ENCODE measurements at regions not wholly inside any gene's neighbourhood (a gene's known extent, or its start where the extent isn't known, plus 50 kb on each side); places are given as distances from the start of the nearest gene placed in this dataset.
A peak's percentile ranks its signal among the peaks of the same experiment; 100 is the strongest.

DNA sequence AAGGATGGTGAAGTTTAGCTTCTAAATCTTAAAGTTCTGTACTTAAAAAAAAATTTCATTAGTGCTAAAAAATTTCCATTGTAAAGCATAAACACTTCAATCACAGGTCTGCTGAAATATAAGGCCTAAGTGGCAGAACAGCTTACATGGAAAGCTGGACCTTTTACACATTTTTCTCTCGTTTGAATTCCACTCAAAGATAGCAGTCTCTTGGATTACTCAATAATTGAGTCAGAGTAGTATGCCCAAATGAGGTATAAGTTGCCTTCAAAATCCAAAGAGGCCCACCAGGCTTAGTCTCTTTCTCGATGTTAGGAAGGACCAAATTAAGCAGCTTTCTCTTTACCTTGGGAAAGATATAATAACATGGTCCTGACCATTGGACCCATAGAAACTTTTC lies 220.4 kb upstream of the CWC22 start:
- no peak for DNase-seq

DNA sequence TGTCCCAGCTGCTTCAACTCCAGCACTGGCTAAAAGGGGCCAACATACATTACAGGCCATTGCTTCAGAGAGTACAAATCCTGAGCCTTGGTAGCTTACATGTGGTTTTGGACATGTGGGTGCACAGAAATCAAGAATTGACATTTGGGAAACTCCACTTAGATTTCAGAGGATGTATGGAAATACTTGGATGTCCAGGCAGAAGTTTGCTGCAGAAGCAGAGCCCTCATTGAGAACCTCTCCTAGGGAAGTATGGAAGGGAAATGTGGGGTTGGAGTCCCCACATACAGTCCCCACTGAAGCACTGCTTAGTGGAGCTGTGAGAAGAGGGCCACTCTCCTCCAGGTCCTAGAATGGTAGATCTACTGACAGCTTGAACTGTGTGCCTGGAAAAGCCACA lies 218.0 kb upstream of the CWC22 start:
- no peak for DNase-seq

DNA sequence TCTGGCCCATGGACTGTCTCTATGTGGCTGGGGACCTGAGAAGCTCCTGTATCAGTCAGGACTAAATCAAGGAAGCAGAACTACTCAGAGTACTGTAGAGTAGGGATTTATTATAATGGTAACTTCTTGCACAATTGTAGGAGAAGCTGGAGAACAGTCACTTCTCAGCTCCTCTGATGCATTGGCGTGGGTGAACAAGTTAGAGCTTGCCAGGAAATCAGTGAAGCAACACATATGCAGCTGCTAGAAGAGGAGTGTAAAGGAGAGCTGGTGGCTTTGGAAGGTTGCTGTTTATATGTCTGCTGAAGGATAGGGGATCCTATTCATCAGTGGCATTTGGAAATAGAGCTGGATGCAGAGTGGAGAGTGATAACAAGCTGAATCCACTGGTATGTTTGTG lies 215.5 kb upstream of the CWC22 start:
- DNase-seq: peak in 1 of 51 donors; percentile 29

DNA sequence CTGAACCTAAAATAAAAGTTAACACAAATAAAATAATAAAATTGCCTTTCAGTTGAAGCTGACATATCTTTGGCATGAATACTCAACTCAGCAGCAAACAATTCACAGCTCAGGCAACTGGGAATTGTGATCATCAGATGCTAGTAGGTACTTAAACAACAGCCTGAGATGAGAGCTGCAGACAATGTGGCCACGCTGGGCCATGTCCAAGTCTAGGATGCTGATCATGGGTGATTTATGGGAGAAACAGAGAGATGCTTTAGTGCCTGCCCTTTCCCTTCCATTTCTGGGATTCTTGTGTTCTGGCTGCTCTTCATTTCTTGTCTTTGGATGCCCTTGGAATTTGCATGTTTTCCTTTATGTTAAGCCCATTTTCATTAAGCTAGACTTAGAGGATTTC lies 212.4 kb upstream of the CWC22 start:
- no peak for DNase-seq

DNA sequence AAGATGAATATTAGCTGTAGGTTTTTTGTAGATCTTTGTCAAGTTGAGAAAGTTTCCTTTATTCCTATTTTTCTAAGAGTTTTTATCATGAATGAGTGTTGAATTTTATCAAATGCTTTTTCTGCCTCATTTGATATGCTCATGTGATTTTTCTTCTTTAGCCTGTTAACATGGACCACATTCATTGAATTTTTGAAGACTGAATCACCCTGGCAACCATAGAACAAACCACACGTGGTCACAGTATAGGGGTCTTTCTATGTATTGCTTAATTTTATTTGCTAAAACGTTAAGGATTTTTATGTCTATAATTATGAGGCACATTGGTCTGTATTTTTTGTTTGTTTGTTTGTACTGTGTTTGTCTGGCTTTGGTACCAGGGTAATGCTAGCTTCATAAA lies 201.7 kb upstream of the CWC22 start:
- DNase-seq: no peak

DNA sequence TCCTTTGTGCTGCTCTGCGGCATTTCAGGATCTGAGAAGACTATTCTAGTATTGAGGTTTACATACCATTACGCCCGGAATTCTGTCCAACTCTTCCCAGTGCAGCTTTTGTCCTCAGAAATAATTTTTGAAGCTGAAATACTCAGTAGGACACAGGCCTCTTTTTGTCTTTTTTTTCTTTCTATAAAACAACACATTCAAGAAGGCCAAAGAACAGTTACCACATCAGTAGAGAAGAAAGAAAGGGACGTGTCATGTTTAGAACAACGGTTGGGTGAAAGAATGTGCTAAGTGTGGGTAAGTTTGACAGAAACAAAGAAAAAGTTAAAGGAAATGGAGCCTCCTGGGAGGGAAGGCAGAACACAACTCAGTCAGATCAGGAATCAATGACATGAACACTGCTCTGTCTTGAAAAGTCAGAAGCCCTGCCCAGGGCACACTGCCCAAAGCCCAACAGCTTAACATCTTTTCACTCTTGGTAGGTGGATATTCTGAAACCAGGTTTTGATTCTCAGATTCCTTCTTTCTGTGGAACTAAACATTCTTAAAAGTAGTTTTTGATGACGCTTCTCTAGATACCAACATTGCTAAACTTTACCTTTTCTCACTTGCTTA lies 198.6 kb upstream of the CWC22 start:
- DNase-seq: peak in 1 of 51 donors; percentile 1

DNA sequence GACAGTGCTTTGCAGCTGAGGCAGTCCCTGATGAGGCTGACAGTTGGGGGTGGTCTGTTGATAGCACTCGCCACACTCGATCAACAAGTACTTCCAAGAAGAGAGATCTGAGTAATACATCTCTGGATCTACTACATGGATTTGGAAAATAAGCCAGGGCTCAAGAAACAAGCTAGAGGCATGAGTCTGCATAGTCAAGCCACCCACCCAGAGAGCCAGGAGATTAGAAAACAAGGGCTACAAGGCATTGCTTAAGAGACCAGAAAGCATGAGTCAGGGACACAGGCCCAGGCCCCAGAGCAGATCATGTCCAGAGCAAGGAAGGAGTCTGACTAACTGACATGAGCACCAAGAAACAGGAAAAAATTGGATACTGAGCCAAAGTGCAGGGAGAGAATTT lies 196.9 kb upstream of the CWC22 start:
- peak in 1 of 51 donors; percentile 9 for DNase-seq

DNA sequence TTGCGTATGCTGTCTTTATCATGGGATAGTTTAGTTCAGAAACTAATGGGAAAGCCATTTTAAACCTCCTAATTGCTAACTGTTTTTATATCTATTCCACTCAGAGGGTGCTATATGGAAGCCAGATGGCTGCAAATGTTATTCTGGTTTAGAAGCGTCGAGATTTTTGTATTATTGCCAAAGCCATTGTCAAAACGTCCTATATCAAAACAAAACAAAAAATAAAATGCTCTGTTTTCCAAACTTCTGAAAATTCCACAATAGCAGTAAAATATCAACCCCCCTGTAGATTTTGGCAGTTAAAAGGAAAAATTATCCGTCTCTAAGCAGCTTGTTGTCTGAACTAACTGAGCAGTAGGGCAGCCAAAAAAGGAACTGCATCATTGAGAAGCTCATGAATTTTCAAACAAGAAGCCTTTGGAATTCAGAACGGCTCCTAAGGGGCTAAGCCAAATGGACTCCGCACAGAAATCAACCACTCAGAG lies 195.4 kb upstream of the CWC22 start:
- peak in 6 of 51 donors; percentile 2 to 32 (median 9) for DNase-seq

DNA sequence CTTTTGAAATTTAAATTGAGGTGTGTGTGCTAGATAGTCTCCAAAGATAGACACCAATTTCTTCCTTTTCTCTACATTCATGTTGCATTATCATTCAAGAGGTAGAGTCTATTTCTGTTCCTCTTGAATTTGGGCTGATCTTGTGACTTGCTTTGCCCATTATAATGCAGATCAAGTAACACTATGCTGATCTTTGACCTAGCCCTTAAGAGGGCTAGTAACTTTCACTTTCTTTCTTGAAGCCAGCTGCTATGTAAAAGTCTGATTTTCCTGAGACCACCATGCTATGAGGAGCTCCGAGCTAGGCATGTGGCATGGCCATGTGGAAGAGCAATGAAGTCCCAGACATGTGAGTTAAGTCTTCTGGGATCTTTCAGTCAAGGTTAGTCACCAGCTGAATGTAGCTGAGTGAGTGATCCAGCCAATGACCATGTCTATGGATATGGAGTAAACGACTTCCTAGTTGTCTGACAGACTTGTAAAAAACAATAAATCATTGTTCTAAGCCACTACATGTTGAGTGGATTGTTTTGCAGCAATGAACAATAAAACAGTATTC lies 189.4 kb upstream of the CWC22 start:
- no peak for DNase-seq

DNA sequence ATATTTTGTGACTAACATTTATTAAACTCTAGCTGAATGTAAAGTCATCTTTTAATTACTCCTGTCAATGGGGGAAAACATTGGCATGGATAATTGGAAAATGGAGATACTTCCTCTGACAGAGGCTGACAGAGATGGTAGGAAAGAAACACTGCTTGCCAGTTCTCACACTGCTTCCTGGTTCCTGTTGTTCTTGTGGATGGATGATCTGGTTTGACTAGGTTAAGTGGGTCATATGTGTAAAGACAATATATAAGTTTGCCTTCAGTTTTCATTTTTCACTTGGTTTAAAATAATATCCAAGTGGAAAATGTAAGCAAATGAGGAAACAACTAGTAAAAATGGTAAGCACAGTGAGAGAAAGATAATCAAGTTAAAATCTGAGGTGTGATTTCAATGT lies 188.8 kb upstream of the CWC22 start:
- no peak for DNase-seq

DNA sequence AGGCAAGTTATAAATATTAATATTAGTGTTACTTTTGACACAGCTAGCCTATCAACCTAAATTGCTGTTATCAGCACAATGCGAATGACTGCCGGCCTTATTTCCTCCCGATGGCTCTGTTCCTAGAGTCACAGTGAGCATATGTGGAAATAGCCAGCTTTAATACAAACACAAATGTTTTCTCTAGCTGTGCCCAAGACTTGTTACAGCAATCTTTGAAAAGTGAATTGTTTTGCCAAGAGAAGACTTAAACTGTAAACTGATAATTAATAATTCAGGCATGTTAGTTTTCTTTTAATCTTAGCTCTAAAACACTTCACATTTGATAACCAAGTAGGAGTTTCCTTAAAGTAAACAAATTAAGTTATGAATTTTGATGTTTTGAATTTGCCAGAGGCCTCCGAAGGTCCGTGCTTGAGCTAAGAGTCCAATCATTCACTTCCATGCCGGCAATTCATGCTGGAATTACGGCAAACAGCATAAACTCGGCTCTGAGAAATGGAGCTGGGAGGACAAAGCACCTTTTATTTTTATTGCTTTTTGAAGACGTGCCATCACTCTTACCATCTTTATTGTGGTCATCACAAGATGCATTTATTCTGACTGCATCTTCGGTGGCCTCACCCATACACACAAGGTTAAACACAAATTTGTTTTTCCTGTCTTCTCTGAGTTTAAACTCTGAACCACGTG lies 184.5 kb upstream of the CWC22 start:
- DNase-seq: no peak

DNA sequence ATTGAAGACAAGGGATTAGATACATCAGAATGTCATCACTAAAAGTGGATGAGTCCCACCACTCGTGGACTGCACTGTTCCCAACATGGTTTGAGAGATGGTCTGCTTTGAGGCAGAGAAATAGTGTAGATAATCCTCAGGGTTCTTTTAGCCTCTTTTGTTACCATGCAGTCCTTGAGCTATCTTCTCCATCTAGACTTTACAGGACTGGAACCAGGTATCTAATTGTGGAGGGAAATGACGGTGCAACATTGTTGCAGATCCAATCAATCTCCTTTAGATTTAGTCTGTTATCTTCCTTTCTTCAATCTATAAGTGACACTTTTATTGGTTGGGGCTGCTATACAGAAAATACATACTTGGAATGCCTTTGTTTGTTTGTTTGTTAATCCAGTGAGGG lies 183.8 kb upstream of the CWC22 start:
- no peak for DNase-seq

DNA sequence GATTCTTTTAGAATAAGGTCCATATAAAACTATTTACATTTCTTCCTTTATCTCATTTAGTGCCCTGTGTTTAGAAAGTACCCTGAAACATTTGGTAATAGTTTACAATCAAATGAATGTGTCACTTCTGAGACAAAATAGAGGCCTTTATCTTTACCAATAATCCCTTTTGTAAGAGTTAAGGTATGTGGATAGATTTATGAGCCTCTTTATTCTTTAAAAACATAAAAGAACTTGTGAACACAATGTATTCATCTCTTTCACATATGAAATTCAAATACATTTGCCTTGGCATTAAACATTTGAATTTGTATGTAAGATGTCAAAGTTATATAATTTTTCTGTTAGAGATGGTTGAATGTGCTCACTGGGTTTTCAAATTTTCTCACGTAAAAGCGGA lies 180.5 kb upstream of the CWC22 start:
- DNase-seq: no peak

DNA sequence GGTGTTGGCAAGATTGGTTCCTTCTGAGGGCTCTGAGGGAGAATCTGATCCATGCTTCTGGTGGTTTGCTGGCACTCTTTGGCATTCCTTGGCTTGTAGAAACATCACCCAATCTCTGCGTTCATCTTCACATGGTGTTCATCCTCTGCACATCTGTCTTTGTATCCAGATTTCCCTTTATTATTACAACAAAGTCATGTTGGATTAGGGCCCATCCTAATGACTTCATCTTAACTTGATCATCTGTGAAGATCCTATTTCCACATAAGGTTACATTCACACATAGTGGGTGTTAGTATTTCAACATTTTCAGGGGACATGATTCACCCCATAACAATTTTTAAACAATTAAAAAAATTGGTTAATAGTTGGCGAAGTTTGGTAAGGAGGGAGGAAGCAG lies 177.4 kb upstream of the CWC22 start:
- no peak for DNase-seq

DNA sequence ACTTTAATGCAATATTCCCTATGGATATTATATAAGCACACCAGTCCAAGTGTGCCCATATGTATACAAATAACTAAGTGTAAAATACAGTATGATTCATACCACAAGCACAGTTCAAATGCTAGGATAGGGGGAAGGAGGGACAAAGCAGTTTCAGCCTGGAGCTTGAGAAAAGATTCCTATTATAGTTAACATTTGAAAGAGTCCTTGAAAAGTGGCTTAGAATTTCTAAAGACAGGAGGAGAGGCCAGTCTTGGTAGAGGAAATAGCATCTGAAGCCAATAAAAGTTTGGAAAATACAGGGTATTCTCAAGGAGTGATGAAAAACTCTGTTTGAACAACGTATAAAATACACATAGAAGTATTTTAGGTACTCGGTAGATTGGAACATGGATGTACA lies 173.4 kb upstream of the CWC22 start:
- DNase-seq: no peak

DNA sequence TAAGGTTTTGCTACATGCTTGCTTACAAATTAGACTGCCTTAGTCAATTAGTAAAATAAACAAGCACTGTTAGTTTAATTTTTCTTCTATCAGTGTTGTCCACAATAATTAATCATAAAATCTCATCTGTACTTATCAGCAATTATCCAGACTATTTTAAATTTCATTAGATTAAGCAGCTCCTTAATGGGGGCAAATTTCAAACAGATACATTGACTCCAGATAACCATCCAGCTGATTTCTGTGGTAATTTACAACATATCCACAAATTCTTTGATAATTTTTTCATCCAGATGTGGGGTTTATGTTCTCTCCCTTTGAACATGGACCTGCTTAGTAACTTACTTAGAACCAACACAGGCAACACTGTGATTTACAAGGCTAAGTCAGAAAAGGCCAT lies 170.4 kb upstream of the CWC22 start:
- no peak for DNase-seq

DNA sequence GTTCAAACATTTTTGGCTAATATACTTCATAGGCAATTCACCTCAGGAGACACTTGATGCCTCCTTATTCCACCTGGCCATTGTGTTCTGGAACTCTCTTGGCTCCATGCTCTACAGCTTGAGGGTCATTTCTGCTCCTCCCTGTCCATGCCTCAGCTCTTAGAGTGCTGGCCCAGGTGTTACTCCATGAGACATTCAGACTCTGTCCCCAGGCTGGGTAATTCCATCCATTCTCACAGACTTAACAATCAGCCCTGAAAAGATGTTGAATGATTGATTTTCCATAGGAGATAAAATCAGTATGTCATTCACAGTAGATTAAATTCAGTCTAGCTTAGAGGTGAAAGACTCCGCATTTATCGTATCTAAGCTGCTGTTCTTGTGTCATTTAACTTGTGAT lies 168.6 kb upstream of the CWC22 start:
- no peak for DNase-seq

DNA sequence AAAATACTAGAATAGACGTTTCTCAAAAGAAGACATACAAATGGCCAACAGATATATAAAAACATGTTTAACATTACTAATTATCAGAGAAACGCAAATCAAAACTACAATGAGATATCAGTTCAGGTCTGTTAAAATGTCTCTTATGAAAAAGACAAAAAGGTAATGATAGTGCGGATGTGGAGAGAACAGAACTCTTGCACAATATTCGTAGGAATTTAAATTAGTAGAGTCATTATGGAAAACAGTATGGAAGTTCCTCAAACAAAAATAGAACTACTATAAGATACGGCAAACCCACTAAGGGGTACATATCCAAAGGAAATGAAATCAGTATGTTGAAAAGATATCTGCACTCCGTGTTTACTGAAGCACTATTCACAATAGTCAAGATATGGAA lies 167.5 kb upstream of the CWC22 start:
- DNase-seq: no peak

DNA sequence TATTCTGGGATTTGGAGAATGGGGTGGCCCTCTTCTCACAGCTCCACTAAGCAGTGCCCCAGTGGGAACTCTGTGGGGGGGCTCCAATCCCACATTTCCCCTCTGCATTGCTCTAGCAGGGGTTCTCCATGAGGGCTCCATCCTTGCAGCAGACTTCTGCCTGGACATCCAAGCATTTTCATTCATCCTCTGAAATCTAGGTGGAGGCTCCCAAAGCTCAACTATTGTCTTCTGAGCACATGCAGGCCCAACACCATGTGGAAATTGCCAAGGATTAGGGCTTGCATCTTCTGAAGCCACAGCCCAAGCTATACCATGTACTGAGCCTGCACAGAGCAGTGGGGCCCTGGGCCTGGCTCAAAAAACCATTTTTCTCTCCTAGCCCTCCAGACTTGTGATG lies 162.4 kb upstream of the CWC22 start:
- no peak for DNase-seq

DNA sequence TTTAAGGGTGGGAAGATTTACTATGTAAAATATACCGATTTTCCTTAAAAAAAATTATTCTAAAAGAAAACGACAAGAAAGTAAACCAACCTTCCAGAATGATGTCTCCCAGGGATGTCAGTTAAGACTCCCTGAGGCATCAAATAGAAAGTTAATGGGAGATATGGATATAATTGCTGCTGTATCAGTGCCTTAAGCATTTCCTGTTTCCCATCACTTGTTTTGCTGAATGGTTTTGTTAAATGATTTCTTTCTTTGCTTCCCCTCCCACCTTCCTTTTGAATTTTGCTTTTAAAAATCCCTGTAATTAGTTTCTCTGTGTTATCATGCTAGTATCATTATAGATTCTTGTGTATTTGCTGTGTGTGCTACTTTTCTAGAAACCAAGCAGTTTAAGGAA lies 154.3 kb upstream of the CWC22 start:
- DNase-seq: no peak

DNA sequence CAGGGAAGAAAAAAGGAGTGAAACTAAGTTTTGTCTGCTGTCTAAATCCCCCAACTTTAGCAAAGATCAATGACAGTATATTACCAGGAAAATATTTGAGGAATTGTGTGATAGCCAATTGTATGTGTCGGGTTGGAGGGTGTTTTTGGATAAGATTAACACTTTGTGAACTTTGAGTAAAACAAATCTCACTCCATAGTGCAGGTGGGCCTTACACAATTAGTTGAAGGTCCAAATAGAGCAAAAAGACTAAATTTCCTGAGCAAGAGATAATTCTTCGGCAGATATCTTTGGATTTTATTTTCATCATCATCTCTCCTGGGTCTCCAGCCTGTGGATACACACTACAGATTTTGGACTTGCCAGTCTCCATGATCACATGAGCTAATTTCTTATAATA lies 152.8 kb upstream of the CWC22 start:
- no peak for DNase-seq

DNA sequence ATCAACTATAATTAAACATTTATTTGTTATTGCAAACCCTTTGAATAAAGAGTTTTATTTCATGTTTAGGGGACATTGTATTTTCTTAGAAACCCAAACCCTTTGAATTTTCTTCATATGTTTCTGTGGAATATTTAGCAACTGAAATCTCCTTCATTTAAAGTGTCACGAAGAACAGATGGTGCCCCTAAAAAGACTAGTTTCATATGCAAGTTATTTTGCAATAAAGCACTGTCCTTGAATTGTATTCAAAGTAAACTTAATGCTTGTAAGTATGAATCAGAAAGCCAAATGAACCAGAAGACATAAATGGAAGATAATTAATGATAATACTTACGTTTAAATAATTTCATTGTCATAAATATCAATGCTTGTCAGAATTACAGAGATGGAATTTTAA lies 151.9 kb upstream of the CWC22 start:
- no peak for DNase-seq

DNA sequence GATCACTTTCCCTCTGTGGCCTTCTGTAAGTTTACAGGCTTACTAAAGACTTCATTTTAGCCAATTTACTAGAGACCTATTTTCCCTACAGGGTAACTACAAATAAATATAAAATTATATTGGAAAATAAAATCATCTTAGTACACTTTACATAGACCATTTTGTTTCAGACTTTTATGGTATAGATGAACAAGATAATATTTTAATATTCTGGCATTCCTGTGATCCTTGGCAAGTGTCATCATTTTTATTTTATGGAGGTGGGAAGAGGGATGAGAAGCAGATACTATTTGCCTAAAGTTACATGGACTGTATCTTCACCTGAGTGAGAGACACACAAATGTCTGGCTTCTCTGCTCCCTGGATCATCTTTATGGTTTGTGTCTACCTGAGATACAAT lies 149.6 kb upstream of the CWC22 start:
- DNase-seq: no peak

Measured in hypothalamus (tissue), 51 donors.